NCI-H2107 treated with DMSO at 0.1 percent for 48 hours (cell line): ENCODE measurements at regions not wholly inside any gene's neighbourhood (a gene's known extent, or its start where the extent isn't known, plus 50 kb on each side); places are given as distances from the start of the nearest gene placed in this dataset.
"Not testable (repeated sequence)": the region's sequence is repeated elsewhere in the genome, so short reads cannot be mapped to it uniquely, and the experiment has no call there.

ENCODE experiments used
- DNase-seq: peaks from one replicate; lab custom pipeline; 2025; ENCODE audit not compliant: unreplicated experiment; lab: John Stamatoyannopoulos, UW

DNA sequence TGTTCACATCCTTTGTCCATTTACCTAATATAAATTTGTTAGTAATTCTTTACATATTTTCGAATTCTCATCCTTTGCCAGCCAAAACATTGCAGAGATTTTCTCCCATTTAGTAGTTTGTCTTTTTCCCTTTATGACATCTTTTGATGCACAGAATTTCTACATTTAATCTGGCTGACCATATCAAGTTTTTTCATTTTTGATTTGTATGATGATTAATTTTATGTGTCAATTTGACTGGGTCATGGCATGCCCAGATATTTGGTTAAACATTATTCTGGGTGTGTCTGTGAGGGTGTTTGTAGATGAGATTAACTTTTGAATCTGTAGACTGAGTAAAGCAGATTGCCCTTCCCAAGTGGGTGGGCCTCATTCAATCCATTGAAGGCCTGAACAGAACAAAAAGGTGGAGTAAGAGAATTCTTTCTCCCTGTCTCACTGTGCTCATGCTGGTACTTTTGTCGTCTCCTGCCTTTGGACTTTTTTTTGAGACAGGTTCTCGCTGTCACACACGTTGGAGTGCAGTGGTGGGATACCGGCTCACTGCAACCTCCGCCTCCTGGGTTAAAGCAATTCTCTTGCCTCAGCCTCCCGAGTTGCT, 72.1 kb upstream of the EPB41L1 start:
- no peak for DNase-seq

GRCh38 chr20:36083200-36083599, 71.3 kb upstream of the EPB41L1 start:
- not testable (repeated sequence) for DNase-seq

- no peak for DNase-seq
Measured at GRCh38 chr20:36084356-36084755, 70.2 kb upstream of the EPB41L1 start.

DNA sequence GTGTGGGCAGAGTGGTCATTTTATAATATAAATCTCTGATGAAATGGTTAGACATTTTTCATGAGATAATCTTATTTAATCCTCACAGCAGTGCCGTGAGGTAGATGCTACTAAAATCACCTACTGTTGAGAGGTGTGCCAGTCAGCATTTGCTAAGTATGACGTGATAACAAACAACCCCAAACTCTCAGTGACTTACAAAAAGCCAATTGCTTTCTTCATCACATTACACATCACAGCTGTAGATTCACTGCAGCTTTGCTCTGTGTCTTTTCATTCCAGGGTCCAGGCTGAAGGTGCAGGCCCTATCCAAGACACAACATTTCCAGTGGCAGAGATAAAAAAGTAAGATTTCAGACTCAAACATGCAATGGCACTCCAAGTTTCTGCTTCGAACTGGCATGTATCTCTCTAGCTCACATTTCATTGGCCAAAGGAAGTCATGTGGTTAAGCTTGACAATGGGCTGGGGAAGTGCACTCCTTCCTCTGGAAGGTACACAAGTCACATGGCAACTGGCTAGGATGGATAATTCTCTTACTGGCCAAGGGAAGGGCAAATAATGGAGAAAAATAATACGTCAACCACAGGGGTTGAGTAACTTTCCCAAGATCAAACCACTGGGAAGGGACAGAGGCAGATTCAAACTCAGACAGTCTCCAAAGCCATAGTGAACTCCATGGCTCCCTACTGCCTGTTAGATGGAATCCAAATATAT, 69.5 kb upstream of the EPB41L1 start:
- no peak for DNase-seq

DNA sequence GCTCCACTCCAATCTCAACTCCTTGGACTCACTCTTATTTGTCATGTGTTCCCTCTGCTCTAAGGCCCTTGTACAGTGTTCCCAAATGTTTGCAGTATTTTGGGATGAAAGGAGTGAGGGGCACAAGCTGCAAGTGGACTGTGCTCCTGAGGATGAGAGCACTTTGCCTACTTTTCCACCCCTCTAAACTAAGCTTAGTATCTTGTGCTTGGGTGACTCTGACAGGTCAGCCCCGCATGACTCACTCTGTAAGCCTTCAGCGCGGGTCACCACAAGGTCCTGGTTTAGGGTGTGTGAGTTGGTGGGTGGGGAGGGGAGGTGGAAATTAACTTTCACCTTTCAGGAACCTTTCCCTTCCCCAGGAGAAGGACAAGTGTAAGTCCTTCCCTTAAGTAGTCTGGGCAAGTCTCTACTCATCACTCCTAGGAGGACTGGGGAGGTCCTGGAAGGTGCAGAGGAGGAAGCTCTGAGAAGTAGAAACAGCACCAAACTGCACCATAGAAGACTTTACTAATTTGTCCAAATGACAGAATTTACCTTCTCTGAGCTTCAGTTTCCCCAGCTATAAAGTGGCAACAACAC, 68.8 kb upstream of the EPB41L1 start:
- DNase-seq, result no peak

DNA sequence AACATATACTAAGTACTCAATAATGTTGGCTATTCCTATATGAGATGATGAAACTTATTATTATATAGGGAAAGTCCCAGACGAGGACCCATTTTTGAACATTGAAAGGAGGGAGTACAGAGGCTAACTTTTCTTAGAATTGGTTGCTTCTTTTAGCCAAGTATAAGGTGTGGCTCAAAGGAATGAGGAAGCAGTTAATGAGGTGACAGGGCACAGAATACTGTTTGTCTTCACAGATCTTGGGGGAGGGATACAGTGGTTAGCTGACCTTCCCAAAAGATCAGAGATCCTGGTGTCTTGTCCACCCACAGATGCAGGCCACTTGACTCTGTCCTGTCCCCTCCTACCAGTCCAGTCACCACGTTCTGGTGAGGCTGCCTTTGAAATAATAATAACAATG, 67.8 kb upstream of the EPB41L1 start:
- no peak for DNase-seq

DNA sequence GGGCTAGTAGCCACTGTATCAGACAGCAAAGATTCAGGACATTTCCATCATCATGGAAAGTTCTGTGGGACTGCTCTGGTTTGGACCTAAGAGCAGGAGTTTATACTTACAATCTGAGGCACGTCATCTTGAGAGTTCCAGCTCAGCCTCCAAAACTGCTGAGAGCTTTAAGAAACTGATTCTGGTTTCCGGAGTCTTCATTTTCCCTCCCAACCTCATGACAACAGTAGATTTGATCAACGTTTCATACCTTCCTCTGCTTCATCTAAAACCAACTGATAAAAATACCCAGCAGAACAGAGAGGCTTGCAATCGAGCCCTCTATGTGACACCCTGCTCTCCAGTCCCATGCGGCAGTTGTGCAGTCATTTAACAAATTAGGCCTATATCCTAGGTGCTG, 64.3 kb upstream of the EPB41L1 start:
- no peak for DNase-seq

DNA sequence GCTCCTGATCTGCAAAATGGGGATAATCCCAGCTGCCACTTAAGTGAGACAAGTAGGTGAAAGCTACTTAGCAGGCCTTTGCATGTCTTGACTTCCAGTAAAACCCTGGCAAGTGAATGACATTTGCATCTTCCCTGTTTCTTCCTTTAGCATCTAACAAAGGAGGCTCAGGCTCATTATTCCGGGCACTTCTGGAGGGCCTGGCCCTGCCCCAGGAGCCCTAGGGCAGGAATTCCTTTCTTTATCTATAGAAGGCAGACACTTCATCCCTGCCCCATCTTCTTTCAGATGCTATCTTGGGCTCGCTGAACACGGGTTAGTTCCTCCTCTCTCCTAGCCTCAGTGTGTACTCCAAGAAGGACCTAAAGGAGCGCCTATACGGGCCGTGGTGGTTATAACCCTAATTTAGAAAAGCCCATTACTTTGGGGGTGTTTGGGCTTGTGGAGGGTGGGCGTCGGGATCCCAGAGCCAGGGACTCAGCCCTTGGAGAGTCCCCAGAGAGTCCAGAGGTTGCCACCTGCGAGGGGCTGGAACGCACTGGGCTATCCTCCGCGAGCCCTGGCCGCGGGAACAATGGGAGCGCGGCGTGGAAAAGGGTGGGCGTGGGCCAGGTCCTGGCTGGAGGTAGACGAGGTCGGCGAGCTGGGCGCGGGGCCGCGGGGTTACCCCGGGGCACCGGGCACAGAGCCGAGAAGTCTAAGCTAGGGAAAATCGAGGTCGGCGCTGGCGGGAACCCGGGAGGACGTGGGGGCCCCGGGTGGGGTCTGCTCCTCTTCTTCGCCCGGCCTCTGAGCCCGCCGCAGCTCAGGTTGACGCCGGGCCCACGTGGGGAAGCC, 62.8 kb upstream of the EPB41L1 start:
- DNase-seq, result no peak

DNA sequence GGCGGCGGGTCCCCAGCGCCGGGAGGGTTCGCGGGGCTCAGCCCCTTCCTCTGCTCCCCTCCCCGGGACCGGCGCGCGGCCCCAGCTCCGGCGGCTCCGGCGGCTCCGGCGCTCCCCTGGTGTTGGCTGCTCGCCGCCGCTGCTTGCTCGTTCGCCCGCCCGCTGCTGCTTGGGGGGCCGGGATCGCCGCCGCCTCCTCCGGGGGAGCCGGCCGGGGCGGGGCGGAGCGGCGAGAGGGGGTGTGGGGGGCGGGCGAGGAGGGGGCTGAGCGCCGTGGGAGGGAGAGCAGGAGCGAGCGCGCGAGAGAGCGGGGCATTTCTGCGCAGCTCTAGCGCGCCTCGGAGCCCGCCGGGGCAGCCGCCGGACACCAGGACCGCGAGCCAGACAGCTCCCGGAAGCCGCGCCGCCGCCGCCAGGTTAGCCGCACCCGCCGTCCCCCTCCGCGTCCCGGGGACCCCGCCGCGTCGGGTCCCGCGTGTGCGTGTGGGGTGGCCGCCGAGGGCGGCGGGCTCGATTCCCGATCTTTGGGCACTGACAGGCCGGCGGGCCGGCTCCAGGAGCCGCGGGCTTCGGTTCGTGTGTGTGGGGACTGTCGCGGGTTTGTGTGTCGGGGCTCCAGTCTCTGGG, 62.0 kb upstream of the EPB41L1 start:
- DNase-seq, result no peak

GRCh38 chr20:36093025-36093803, 61.3 kb upstream of the EPB41L1 start:
- DNase-seq, result no peak

GRCh38 chr20:36093804-36094145, 60.8 kb upstream of the EPB41L1 start:
- DNase-seq, result no peak

DNA sequence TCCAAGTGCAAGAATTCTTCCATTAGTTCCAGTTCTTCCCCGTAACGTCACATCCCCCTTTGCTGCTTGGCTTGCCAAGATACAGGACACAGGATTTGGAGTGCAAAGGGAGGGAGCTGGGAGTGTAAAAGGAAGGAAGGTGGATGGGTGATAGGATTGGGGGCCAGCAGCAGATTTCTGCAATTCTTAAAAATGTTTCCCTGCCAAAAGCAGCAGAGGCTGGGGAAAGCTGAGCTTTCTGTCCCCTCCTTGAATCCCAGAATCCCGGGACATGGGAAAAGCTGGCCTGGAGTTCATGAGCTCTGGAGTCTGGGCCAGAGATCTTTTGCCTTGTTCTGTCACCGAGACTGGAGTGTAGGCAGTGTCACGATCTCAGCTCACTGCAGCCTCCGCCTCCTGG, 60.0 kb upstream of the EPB41L1 start:
- no peak for DNase-seq

DNA sequence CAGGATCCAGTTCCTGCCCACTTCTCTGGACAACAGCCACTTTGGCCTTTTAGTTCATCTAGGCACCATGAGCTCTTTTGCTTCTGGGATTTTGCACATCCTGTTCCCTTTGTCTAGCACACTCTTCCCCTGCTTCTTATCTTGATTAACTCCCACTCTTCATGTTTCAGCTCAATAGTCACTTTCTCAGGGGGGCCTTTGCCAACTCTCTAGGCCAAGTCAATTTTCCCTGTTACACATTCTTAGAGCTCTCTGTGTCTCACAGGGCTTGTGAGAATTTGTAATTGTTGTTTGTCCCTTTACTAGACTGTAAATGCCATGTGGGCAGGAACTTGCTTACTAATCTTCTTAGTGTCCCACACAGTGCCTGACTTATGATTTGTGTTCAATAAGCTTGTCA, 58.1 kb upstream of the EPB41L1 start:
- DNase-seq, result no peak

GRCh38 chr20:36097337-36098151, 57.0 kb upstream of the EPB41L1 start:
- DNase-seq, result no peak

DNA sequence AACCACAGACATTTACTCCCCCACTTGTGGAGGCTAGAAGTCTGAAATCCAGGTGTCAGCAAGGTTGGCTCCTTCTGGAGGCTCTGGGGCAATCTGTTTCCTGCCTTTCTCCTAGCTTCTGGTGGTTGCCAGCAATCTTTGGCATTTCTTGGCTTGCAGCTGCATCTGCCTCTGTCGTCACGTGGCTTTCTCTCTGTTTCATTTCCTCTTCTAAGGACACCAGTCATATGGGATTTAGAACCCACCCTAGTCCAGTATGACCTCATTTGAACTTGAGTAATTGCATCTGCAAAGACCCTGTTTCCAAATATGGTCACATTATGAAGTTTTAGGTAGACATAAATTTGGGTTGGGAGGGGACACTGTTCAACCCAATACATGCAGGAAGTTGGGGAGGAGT, 56.2 kb upstream of the EPB41L1 start:
- no peak for DNase-seq

DNA sequence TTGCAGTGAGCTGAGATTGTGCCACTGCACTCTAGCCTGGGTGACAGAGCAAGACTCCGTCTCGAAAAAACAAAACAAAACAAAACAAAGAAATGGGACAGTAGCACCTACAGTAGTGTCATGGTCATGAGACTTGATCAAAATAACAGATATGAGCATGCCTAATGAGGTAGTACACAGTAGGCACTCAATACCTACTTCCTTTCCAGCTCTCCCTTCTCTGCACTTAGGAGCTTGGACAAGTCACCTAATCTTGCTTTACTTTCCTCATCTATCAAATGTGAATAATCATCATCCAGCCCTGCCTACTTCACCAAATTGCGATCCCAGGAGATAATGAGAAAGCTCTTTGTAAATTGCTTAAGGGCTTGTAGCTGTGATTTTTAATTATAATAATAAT, 55.4 kb upstream of the EPB41L1 start:
- DNase-seq, result no peak

GRCh38 chr20:36101192-36101591, 53.3 kb upstream of the EPB41L1 start:
- DNase-seq, result peak; percentile 8

- no peak for DNase-seq
Measured at GRCh38 chr20:36102306-36102705, 52.2 kb upstream of the EPB41L1 start.

DNA sequence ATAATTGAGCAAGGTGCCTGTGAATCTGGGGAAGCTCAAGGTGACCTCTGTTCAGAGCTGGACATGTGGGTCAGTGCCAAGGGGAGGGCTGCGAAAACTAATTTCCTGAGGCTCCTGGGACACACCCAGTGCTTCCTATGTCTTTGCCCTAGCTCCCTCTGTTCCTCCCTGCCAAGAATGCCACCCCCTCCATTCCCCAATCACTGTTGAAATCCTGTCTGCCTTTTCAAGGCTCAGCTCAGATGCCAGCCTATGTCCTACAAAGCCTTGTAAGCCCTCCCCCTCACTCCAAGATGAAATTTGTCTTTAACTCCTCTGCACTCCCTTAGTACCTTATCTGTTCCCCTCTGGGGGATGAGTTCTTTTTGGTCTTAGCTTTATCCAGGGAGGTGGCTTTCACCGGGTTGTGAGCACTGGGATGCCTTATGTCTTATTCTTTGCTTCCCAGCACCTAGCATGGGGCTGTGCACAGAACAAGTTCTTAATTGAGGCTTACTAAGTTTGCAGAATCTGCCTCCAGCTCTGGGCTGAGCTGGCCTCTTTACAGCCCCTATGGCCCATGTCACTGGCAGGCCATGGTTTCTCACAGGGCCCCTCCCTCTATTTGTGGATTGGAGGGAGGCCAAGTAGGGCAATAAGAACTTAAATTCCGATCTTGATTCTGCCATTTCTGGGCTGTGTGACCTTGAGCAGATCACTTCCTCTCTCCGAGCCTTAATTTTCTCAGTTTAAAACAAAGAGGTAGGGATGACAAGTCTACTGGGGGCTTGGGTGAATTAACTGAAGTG, 51.5 kb upstream of the EPB41L1 start:
- no peak for DNase-seq
